ENCODE measurements at regions not wholly inside any gene's neighbourhood (a gene's known extent, or its start where the extent isn't known, plus 50 kb on each side); places are given as distances from the start of the nearest gene placed in this dataset.
"Not testable (repeated sequence)": the region's sequence is repeated elsewhere in the genome, so short reads cannot be mapped to it uniquely, and the experiment has no call there.

GRCh38 chr15:31433091-31433490 lies 106.5 kb downstream of the KLF13 start:
- DNase-seq (ENCODE audit: low read depth) = no peak

DNA sequence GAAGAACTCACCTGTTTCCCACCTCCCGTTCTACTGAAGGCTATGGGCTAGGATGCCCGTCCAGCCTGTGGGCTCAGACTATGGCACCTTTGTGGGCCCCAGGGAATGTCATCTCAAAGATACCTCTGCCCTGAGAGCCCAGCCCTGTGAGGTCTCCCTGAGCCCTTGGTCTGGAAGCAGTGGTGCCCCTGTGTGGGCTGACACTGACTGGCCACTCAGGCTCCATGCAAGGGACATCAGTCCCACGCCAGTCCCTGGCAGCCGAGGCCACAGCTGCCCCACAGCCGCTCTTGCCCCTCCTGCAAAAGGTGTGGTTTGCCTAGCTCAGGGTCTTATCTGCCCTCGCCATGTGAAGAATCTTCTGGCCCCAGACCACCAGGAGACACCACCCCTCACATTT lies 106.9 kb downstream of the KLF13 start:
- DNase-seq (ENCODE audit: low read depth) = no peak

- no peak for DNase-seq (ENCODE audit: low read depth)
These were observed 107.6 kb downstream of the KLF13 start for GRCh38 chr15:31434275-31434587.

GRCh38 chr15:31434588-31435260 lies 108.1 kb downstream of the KLF13 start:
- DNase-seq (ENCODE audit: low read depth) = peak; percentile 69

DNA sequence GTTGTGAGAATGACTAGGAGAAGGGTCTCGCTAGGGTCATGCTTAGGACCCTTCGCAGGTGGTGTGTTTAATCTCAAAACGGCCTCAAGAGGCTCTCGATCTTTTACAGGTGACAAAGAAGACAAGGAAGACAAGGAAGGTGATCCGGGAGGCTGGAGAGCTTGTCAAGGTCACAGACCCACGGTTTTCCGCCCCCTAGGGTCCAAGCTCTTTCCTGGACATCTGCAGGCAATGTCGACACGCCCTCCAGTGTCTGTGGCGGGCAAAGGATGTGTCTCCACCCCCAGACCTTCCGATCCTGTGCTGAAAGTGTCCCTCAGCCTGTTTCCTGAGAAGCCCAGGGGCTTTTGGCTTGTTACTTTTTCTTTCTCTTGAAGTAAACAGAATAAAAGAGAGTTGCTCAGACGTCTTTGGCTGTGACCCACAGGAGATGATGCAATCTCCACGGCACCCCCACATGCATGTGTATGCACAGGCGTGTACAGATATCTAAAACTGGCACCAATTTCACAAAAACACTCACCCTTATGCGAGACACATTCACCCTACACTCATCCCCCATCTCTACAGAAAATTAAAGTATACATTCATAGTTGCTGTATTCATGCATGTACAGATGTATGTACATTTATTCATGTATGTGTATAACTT lies 108.8 kb downstream of the KLF13 start:
- DNase-seq (ENCODE audit: low read depth) = no peak

DNA sequence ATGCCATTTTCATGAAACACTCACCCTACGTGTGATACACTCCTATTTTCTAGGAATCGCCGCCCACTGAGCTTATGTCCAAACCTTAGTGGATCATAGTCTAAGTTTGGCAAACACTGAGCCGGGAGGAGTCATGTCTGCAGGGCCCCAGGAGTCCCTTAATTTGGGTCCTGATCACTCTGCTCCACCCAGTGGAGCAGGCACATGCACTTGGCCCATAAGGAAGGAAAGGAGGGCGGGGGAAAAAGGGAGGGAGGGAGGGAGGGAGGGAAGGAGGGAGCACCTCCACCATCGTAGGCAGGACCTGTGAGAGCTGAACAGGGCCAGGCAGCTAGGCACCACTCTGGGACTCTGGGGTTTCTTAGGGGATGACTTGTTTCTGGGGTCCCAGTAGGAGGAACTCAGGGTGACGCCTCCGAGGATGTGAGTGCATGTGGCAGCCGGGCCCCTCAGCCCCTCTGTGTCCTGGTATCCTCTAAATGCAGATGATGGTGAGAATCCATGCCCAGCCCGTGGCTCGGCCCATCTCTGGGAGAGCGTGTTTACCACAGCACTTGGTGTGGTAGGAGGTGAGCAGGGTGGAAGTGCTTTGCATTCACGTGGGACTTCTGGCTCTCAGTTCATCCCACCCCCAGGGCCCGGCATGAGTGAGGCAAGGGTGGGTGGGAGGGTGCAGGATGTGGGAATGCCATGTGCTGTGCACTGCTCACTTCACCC lies 109.4 kb downstream of the KLF13 start:
- DNase-seq (ENCODE audit: low read depth) = no peak

DNA sequence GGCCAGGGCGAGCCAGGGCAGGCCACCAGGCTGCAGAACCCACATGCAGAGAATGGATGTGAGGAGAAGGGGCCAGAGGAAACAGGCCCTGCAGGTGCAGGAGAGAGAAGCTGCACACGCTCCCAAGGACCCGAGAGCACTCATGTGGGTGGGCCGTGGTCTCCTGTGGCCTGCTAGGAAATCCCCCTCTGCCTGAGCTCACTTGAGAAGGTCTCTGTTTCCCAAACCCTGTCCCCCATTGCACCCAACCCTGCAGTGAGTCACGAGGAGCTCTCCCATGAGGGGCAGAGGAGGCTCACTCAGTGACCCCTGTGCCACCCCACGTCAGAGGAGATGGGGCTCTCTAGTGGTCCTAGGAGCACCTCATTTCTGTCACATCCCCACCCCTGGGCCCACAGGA lies 111.1 kb downstream of the KLF13 start:
- DNase-seq (ENCODE audit: low read depth) = no peak

DNA sequence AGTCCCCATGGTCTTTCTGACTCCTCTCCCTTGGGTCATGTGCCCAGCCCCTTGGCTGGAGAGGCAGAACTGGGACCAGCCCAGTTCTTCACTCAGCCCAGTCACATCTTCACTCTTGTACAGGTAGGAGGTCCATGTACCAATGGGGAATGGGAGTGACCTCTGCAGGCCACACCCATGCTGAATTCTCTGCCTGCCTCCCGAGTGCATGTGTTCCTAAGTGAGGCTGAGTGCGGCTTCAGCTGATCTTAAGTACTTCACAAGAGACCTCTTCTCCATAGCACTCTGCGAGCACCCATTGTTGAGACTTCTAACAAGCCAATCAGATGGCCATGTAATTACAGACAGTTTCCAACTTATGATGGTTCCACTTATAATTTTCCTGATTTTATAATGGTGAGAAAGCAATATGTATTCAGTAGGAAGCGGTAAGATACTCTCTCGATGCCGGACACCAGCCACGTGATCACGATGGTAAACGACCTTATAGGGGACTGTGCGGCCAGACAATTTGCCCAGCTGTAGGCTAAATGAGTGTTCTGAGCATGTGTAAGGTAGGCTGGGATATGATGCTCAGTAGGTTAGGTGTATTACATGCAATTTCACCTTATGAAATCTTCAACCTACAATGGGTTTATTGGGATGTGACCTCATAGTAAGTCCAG lies 112.1 kb downstream of the KLF13 start:
- DNase-seq (ENCODE audit: low read depth) = no peak

GRCh38 chr15:31439328-31439727 lies 112.7 kb downstream of the KLF13 start:
- no peak for DNase-seq (ENCODE audit: low read depth)

DNA sequence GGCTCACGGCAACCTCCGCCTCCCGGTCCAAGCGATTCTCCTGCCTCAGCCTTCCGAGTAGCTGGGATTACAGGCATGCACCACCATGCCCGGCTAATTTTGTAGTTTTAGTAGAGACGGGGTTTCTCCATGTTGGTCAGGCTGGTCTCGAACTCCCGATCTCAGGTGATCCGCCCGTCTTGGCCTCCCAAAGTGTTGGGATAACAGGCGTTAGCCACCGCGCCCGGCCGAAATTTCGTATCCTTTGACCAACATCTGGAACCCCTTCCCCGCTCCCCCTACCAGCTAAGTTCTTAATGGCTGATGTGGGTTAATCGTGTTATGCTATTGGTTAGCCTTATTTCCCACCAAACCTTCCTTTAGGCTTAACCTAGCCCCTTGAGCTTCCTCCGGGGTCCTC lies 113.6 kb downstream of the KLF13 start:
- DNase-seq (ENCODE audit: low read depth) = not testable (repeated sequence)

DNA sequence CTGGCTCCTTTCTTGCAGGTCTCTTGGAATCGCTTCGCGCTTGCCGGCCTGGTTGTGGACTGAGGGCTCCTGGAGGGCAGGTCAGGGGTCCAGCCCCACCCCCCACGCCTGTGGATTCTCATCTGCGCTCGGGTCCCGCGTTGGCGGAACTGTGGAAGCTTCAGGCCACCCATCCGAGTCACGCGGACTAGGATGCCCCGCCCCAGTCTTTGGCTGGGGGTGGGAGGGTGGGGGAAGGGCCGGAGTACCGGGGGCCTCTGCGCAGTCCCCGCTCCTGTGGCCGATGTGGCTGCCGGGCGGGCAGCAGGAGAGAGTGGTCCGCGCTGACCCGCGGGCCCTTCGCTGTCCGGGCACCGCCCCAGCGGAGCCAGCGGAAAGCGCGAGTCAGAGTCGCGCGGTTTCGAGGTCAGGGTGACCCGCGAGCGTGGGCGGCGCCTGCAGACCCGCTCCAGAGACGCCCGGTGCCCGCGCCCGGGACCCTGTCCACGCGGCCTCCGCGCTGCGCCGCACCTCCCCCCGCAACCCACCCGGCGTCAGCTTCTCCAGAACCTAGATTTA lies 114.2 kb downstream of the KLF13 start:
- no peak for DNase-seq (ENCODE audit: low read depth)

DNA sequence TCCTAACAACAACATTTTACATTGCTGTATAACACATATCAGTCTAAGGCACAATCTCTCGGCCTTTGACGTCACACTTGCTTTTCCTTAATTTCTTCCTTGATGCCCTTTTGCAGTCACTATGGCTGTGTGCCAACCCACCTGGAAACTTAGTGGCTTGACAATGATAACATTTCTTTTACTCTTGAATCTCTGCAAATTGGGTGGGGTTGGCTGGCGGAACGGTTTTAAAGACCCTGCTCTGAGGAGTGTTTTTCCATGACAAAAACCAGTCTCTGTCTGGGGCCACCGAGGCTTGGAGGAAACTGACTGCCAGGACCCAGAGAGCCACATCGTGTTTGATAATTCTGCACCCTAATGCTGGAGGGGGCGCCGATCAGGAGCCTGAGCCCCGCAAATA lies 115.6 kb downstream of the KLF13 start:
- no peak for DNase-seq (ENCODE audit: low read depth)

DNA sequence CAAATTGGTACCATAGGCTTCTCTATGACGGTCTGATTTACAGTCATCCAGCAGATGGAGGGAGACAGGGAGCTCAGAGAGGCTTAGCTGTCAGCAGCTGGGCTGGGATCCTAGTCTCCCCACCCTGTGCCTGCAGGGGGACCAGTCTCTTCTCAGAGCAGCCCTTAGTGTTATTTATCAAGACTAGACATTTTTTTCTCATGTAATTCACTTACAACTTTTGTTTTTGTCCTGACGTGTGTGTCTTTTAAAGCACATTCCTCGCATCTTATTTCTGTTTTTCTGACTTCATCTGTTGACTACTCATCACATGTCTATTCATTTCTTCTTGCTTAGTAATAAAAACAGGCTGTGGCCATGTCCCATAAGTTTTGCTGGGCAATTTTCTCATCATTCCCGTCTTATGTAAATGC lies 116.1 kb downstream of the KLF13 start:
- DNase-seq (ENCODE audit: low read depth) = peak; percentile 85

DNA sequence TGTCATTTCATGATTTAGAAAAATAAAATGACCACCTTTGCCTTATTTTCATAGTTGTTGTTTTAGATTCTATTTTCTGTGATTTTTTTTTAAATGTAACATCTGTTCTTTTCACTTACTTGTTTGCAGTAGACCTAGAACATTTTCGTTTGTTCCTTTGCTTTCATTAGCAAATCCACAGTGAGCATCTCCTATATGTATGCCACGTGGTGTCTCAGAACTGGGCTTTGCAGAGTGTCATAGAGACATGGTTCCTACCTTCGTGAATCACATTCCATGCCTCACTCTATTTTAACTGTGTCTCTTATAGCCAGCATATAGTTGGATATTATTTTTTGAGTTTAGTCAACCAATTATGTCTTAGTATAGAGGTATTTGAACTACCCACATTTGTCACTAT lies 118.2 kb downstream of the KLF13 start:
- DNase-seq (ENCODE audit: low read depth) = no peak

DNA sequence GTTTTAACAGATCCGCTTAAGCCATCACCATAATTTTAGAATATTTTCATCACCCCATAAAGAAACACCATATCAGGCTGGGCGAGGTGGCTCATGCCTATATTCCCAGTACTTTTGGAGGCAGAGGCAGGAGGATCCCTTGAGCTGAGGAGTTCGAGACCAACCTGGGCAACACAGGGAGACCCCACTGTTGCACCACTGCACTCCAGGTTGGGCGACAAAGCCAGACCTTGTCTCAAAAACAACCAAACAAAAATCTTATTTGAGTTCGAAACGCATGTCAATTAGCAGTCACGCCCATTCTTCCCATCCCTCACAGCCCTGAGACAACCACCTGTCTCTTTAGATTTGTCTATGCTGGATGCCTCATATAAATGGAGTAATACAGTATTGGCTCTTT lies 119.9 kb downstream of the KLF13 start:
- DNase-seq (ENCODE audit: low read depth) = no peak

GRCh38 chr15:31447931-31448634 lies 121.4 kb downstream of the KLF13 start:
- DNase-seq (ENCODE audit: low read depth) = no peak

GRCh38 chr15:31448635-31448979 lies 122.0 kb downstream of the KLF13 start:
- DNase-seq (ENCODE audit: low read depth) = no peak

GRCh38 chr15:31452595-31453557 lies 126.2 kb downstream of the KLF13 start:
- no peak for DNase-seq (ENCODE audit: low read depth)

DNA sequence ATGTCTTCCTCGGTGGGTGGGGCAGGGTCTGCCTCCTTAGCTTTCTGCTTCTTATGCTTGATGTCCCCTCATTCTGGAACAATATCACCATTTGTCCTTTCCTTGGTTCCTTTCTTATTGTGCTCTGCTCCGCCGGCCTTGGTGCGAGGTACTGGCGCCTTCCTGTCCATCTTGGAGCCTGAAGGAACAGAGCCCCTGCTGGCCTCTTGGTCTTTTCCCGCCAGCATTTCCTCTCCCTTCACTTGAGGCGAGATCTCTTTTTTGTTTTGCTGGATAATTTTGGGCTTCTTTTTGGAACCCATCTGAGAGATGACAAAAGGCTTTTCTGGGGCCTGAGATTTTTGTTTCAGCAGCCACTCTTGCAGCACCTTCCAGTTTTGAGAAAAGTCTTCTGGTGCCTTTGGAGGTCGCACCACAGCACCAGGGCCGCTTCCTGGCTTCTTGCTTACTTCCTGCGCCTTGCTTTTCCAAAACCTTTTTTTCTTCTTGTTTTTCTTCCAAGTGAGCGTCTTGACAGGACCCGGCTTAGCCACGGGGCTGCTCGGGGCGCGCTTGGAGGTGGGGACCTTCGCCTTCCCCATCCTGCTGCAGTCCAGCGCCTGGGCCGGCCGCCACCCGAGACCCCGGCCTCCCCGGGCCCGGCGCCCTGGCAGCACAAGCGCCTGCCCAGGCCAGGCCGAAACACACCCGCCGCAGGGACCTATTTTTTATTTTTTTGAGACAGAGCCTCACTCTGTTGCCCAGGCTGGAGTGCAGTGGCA lies 127.1 kb downstream of the KLF13 start:
- no peak for DNase-seq (ENCODE audit: low read depth)

DNA sequence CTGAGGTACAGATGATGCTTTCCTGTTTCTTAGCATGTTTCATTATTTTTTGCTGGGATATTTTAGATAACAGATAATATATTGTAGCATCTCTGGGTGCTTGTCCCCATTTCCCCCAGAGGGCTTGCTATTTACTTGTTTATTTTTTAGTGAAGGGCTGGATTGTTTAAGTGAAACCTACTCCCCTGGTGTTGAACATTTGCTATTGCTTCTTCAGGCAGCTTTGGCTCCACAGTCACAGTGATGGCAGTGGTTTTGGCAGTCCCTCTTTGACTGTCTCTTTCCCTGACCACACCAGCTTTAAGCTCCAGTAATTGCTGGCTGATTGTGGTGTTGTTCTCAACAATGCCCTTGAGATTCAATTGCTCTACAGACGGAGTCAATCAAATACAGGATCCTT lies 128.9 kb downstream of the KLF13 start:
- no peak for DNase-seq (ENCODE audit: low read depth)

Data from non-pigmented ciliary epithelial cell (primary cell).